Endodermal cell (in vitro differentiated cells): ENCODE measurements at regions not wholly inside any gene's neighbourhood (a gene's known extent, or its start where the extent isn't known, plus 50 kb on each side); places are given as distances from the start of the nearest gene placed in this dataset.

Experiments
- DNase-seq: peaks from one replicate; pipeline ENCODE4 v3.0.0-alpha.2; 2017
- H3K27ac ChIP-seq: 2 replicates; pipeline ENCODE4 v1.5.1; 2013; ENCODE audit warnings: mild to moderate bottlenecking, low read depth, low read length, moderate library complexity
- H3K27me3 ChIP-seq: 2 replicates; pipeline ENCODE4 v1.6.1; 2013; ENCODE audit warnings: mild to moderate bottlenecking, low read length, moderate library complexity; ENCODE audit not compliant: insufficient read depth, control insufficient read depth, poor library complexity, severe bottlenecking
- H3K36me3 ChIP-seq: 2 replicates; pipeline ENCODE4 v1.7.0; 2013; ENCODE audit warnings: mild to moderate bottlenecking, low read length, moderate library complexity; ENCODE audit not compliant: control insufficient read depth, insufficient read depth
- H3K4me1 ChIP-seq: one replicate; pipeline ENCODE4 v1.7.0; 2013; ENCODE audit warnings: low read length; ENCODE audit not compliant: control insufficient read depth, insufficient read depth
- H3K4me3 ChIP-seq: 2 replicates; pipeline ENCODE4 v1.5.1; 2013; ENCODE audit warnings: mild to moderate bottlenecking, low read length, moderate library complexity
- H3K9ac ChIP-seq: 2 replicates; pipeline ENCODE4 v1.6.1; 2013; ENCODE audit warnings: mild to moderate bottlenecking, low read length, moderate library complexity; ENCODE audit not compliant: poor library complexity, severe bottlenecking; ENCODE audit errors: extremely low read depth
- H3K9me3 ChIP-seq: 2 replicates; pipeline ENCODE4 v1.6.1; 2013; ENCODE audit warnings: mild to moderate bottlenecking, low read length, moderate library complexity; ENCODE audit not compliant: control insufficient read depth
- H3K27ac Mint-ChIP-seq: 2 replicates; pipeline ENCODE4 v1.8.0; 2020; ENCODE audit warnings: mixed read lengths
- H3K27me3 Mint-ChIP-seq: 2 replicates; pipeline ENCODE4 v1.8.0; 2021; ENCODE audit warnings: mild to moderate bottlenecking, mixed read lengths; ENCODE audit not compliant: insufficient read depth
- H3K36me3 Mint-ChIP-seq: 2 replicates; pipeline ENCODE4 v1.8.0; 2020; ENCODE audit warnings: low read depth, mixed read lengths
- H3K4me1 Mint-ChIP-seq: 2 replicates; pipeline ENCODE4 v1.8.0; 2020; ENCODE audit warnings: mixed read lengths
- H3K4me3 Mint-ChIP-seq: 2 replicates; pipeline ENCODE4 v1.8.0; 2020; ENCODE audit warnings: mild to moderate bottlenecking, moderate library complexity, mixed read lengths
- H3K9me3 Mint-ChIP-seq: 2 replicates; pipeline ENCODE4 v1.8.0; 2020; ENCODE audit warnings: mild to moderate bottlenecking, mixed read lengths
- CTCF ChIP-seq: fragments of 200-600 bp; sonication (generic); conservative IDR thresholded peaks from 2 replicates; pipeline ENCODE4 v1.5.0; 2021; ENCODE audit warnings: antibody characterized with exemption, mild to moderate bottlenecking
- WGBS, 2 experiments: methylation state at CpG; one replicate each; pipeline versions ENCODE4 v1.1.5 to v1.1.7; 2013; ENCODE audit warnings: missing lambda C conversion rate in 2 of 2, mixed read lengths in 1 of 2; ENCODE audit not compliant: insufficient coverage in 1 of 2, insufficient read length in 1 of 2; 5-methylcytosine and 5-hydroxymethylcytosine counted together

GRCh38 chr4:137644201-137644600 lies 111.9 kb upstream of the PCDH18 start:
- no peaks in the 10 kb centered on the region for H3K27me3 Mint-ChIP-seq

DNA sequence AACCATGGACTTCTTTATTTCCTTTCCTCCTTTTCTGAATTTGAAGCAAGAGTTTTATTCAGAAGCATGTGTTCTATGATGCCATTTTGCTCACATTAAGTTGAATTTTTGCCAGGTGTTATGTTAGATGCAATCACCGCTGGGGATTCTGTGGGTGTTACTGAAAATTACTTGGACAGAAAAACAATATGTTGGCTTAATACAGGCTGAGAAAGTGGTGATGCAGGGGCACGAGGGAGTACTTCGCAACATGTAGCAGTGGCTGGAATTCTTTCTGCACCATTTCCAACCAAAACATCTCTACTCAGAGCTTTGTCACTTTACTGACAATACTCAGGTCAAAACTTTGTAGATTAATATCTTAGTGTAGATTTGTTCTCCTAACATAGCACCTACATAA lies 109.2 kb upstream of the PCDH18 start:
- Histone ChIP-seq H3K4me1 (no peaks in the 10 kb centered on the region), H3K27ac (no peak overlapping the region), H3K9ac (no peak overlapping the region), H3K9me3 (no peaks in the 10 kb centered on the region), H3K36me3 (no peaks in the 10 kb centered on the region), H3K27me3 (no peaks in the 10 kb centered on the region), H3K4me3 (no peak overlapping the region)
- Mint-ChIP-seq H3K36me3 (no peaks in the 10 kb centered on the region), H3K4me3 (no peak overlapping the region), H3K27me3 (no peaks in the 10 kb centered on the region), H3K4me1 (no peaks in the 10 kb centered on the region), H3K27ac (no peak overlapping the region), H3K9me3 (no peaks in the 10 kb centered on the region)
- WGBS, 2 experiments = 95% methylated on average over 3 of the region's 3 CpGs; no CpG with 5 or more reads in 1 of the 2 experiments
- no peak for DNase-seq
- no peak for TF ChIP-seq CTCF

More at GRCh38 chr4:137644201-137644600, 111.9 kb upstream of the PCDH18 start:
- Histone ChIP-seq H3K9ac (no peak overlapping the region), H3K9me3 (no peaks in the 10 kb centered on the region), H3K4me1 (no peaks in the 10 kb centered on the region), H3K27me3 (no peaks in the 10 kb centered on the region), H3K4me3 (no peak overlapping the region), H3K27ac (no peak overlapping the region), H3K36me3 (no peaks in the 10 kb centered on the region)
- WGBS, 2 experiments = 73 to 100% methylated on average over 1 of the region's 1 CpG
- H3K36me3 Mint-ChIP-seq = no peaks in the 10 kb centered on the region
- no peaks in the 10 kb centered on the region for H3K4me1 Mint-ChIP-seq
- DNase-seq = no peak
- no peaks in the 10 kb centered on the region for H3K9me3 Mint-ChIP-seq
- TF ChIP-seq CTCF = no peak
- H3K27ac Mint-ChIP-seq = no peak overlapping the region
- H3K4me3 Mint-ChIP-seq = no peak overlapping the region

DNA sequence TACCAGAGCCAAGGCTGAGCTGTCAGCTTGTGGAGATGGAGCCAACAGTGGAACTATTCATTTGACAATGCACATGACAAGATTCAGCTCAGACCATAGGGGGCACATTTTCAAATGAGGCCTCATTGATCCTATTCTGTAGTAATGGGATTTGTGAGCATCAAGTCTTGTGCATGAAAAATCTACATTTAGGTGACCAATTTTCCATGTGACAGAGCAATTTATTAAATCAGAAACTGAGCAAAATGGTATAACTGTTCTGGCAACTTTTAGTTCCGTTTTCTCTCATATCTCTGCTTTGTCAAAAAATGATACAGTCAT lies 108.5 kb upstream of the PCDH18 start:
- H3K27me3 ChIP-seq = no peaks in the 10 kb centered on the region
- WGBS, 2 experiments = 95% methylated on average over 1 of the region's 1 CpG; no CpG with 5 or more reads in 1 of the 2 experiments
- no peak for DNase-seq
- Mint-ChIP-seq H3K36me3 (no peaks in the 10 kb centered on the region), H3K4me3 (no peak overlapping the region), H3K4me1 (peaks cover 1% of the 10 kb centered on the region), H3K9me3 (no peaks in the 10 kb centered on the region), H3K27ac (no peak overlapping the region), H3K27me3 (no peaks in the 10 kb centered on the region)
- TF ChIP-seq CTCF = peak; percentile 31
- H3K4me1 ChIP-seq = no peaks in the 10 kb centered on the region
- no peak overlapping the region for H3K4me3 ChIP-seq
- no peaks in the 10 kb centered on the region for H3K9me3 ChIP-seq
- H3K27ac ChIP-seq = no peak overlapping the region
- no peaks in the 10 kb centered on the region for H3K36me3 ChIP-seq
- no peak overlapping the region for H3K9ac ChIP-seq
